Urinary bladder (tissue), 3 donors: ENCODE measurements at regions not wholly inside any gene's neighbourhood (a gene's known extent, or its start where the extent isn't known, plus 50 kb on each side); places are given as distances from the start of the nearest gene placed in this dataset.
A peak's percentile ranks its signal among the peaks of the same experiment; 100 is the strongest.

Experiments used
- DNase-seq: peaks from one replicate; pipeline ENCODE4 v3.0.0-alpha.2; 2015; ENCODE audit errors: extremely low spot score
- H3K27ac ChIP-seq: one replicate; pipeline ENCODE4 v1.5.1; 2013; ENCODE audit warnings: low read depth, mild to moderate bottlenecking, moderate library complexity
- H3K36me3 ChIP-seq: one replicate; pipeline ENCODE4 v1.6.1; 2013; ENCODE audit warnings: mild to moderate bottlenecking, moderate library complexity; ENCODE audit not compliant: insufficient read depth
- H3K4me1 ChIP-seq: one replicate; pipeline ENCODE4 v1.6.1; 2013; ENCODE audit warnings: mild to moderate bottlenecking, moderate library complexity; ENCODE audit not compliant: insufficient read depth
- H3K4me3 ChIP-seq: one replicate; pipeline ENCODE4 v1.5.1; 2013; ENCODE audit warnings: low read depth, low read length
- WGBS: extraction: QIAGEN DNeasy Blood & Tissue Kit; methylation state at CpG from one replicate; pipeline ENCODE4 v1.1.7; 2013; 5-methylcytosine and 5-hydroxymethylcytosine counted together
- donor health status: healthy with polysubstance abuse.
- donor health status: healthy.

DNA sequence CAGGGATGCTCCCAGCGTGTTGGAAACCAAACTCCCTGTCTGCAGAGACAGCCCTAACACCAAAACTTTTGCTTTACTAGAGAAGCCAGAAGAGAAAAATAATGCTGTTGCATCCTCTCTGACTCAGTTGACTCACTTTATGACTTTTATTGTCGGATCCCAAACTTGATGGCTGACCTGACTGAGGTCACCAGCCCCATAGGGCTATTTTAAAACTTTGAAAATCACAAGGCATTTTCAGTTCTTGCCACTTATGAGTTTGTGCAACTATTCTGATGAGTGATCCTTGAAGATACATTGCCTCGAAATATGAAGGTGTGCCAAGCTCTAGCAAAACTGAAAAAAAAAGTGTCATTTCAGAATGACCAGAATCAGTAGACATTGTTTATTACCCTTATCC, 320.2 kb downstream of the DLEU7 start:
- no peak for DNase-seq
- H3K4me3 ChIP-seq: no peak overlapping the region
- H3K36me3 ChIP-seq: no peaks in the 10 kb centered on the region
- 48% methylated on average over 3 of the region's 3 CpGs for whole genome bisulfite sequencing
- no peak overlapping the region for H3K27ac ChIP-seq
- no peaks in the 10 kb centered on the region for H3K4me1 ChIP-seq

- 97% methylated on average over 4 of the region's 4 CpGs for whole genome bisulfite sequencing
- no peak overlapping the region for H3K27ac ChIP-seq
- no peak for DNase-seq
These were observed 318.9 kb downstream of the DLEU7 start for GRCh38 chr13:50524560-50524959.

DNA sequence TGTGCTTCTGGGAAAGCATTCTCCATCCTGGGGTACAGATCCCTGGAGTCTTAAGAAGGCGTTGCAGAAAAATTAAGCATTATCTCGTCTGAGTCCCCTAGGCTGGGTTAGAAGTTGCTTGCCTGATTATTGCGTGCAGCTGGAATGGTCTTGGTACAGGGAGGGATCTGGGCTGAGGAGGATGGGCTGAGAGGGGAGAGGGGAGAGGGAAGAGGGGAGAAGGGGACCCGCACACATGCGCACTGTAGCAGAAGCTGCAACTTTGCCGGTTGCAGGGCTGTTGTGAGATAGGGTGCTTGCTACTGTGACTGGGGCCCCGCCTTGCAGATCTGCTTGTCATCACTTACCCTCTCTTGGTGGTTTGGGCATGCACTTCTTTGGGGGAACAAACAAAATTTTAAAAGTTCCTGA, 316.8 kb downstream of the DLEU7 start:
- Histone ChIP-seq H3K36me3 (no peaks in the 10 kb centered on the region), H3K4me3 (no peak overlapping the region), H3K27ac (no peak overlapping the region), H3K4me1 (no peaks in the 10 kb centered on the region)
- WGBS: 84% methylated on average over 7 of the region's 7 CpGs
- no peak for DNase-seq

More at GRCh38 chr13:50524560-50524959, 318.9 kb downstream of the DLEU7 start:
- Histone ChIP-seq H3K36me3 (no peaks in the 10 kb centered on the region), H3K4me3 (no peak overlapping the region), H3K4me1 (no peaks in the 10 kb centered on the region)

- DNase-seq: no peak
- 65% methylated on average over 9 of the region's 9 CpGs for WGBS
- H3K4me1 ChIP-seq: no peaks in the 10 kb centered on the region
- H3K27ac ChIP-seq: no peak overlapping the region
- no peaks in the 10 kb centered on the region for H3K36me3 ChIP-seq
- H3K4me3 ChIP-seq: no peak overlapping the region
These were observed 316.3 kb downstream of the DLEU7 start for GRCh38 chr13:50527188-50527587.

DNA sequence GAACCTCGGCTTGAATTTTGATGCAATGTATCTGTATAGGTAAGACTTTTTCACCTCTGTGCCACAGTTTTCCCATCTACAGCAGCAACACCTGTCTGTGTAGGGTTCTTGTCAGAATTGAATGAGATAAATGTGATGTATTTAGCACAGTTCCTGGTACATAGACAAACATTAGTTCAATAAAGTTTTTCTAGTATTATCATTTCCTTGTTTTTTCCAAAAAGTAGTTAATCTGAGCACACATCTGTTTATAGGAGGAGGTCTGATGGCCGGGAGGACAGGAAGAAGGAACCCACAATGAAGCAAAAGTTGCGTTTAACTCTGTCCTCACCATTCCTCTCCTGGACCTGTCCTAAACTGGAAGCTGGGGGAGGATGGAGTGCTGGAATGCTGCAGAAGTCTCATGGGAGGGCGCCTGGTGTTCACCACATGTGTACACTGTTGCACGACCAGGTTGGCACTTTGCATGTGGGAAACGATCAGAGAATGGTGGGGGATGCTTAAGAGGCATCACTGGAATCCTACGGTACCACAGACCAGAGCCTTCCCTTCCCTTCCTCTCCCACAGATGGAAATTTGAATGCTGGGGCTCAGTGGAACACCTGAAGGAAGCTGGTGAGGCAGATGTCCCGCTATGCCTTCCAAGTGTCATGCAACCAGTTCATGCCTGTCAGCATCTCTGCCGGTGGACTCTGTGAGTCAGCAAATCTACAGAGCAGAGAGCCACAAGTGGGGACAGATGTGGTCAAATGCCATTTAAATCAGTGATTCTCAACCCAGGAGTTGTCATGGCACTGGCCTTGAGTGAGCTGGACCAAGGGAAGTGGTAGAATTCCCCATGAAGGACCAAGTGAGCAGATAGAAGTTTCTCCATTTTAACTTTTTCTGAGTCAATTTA, 315.6 kb downstream of the DLEU7 start:
- no peak for DNase-seq
- WGBS: 74% methylated on average over 9 of the region's 9 CpGs
- Histone ChIP-seq H3K36me3 (no peaks in the 10 kb centered on the region), H3K27ac (no peak overlapping the region), H3K4me1 (no peaks in the 10 kb centered on the region), H3K4me3 (no peak overlapping the region)

DNA sequence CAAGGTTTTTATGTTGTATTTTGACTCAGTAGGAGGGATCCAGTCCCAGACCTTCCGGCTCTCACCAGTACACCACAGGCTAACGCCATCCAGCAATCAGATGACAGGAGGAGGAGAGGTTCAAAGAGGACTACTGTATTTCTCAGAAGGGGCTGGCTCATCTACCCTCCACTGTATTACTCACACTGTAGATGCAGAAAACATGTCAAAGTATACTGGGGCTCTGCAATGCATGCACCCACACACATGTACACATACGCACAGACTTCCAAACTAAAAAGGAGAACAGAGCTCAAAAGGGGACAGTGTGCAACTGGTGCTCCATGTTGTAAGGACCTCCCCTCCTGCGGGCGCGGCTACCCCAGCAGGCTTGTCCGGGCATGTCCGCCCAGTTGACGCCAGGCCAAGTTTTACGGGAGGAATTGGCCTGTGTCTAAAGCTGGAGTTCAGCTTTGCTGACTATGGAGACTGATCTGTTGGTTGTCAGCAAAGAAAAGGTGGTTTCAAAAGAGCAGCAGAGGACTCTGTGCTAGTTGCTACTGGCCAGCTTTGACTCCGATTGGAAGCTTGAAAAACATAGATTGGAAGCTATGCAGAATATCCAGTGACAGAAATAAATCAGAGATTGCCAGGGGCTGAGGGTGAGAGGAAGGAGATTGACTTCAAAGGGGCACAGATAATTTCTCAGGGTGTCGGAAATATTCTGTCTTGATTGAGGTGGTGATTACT, 314.2 kb downstream of the DLEU7 start:
- peak; percentile 49 for DNase-seq
- Histone ChIP-seq H3K27ac (no peak overlapping the region), H3K4me1 (no peaks in the 10 kb centered on the region), H3K36me3 (no peaks in the 10 kb centered on the region), H3K4me3 (no peak overlapping the region)
- WGBS: 26% methylated on average over 12 of the region's 12 CpGs

DNA sequence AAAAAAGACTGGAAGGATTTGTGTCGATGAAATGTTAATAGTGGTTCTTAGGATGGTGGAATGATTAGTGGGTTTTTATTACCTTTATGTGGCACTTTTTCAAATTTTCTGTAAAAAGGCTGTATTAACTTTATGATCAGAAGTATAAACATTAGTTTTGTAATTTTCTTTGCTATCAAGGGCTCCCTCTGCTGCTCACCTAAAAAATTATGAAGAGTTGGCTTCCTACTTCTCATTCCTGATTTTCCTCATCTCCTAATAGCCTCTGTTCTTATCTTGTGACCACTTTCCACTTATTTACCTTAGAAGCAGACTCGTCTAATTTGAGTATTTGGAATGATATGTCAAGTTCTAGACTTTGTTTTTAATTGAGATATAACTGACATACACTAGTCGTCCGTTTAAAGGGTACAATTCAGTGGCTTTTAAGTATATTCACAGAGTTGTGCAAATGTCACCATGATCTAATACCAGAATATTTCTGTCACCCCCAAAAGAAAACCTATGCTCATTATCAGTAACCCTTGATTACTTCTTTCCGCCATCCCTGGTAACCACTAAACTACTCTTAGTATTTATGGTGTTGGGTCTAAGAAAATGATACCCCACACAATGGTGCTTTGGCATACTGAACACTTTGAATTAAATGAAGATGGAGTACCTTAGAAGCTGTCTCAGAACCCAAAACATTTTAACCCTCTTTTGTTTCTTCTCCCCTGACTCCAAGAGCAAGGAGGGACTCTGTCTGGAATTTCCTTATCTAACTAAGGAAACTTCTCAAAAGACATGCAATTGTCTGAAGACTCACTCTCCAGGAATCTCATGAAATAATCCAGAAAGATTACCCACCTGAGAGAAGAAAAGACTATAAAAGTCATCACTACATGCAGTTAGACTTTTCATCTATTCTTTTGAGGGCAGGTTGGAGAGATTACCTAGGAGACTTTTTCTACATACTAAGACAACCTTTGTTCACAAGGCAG, 311.3 kb downstream of the DLEU7 start:
- no peak overlapping the region for H3K4me3 ChIP-seq
- DNase-seq: no peak
- no peaks in the 10 kb centered on the region for H3K4me1 ChIP-seq
- no peaks in the 10 kb centered on the region for H3K36me3 ChIP-seq
- WGBS: 77% methylated on average over 5 of the region's 5 CpGs
- H3K27ac ChIP-seq: no peak overlapping the region

- no peak for DNase-seq
- no peak overlapping the region for H3K27ac ChIP-seq
- no peaks in the 10 kb centered on the region for H3K4me1 ChIP-seq
- H3K4me3 ChIP-seq: no peak overlapping the region
- H3K36me3 ChIP-seq: no peaks in the 10 kb centered on the region
These were observed 308.4 kb downstream of the DLEU7 start for GRCh38 chr13:50535050-50535449.

- Histone ChIP-seq H3K4me3 (no peak overlapping the region), H3K36me3 (no peaks in the 10 kb centered on the region), H3K27ac (no peak overlapping the region), H3K4me1 (no peaks in the 10 kb centered on the region)
- DNase-seq: no peak
- 94% methylated on average over 1 of the region's 1 CpG for WGBS
These were observed 306.5 kb downstream of the DLEU7 start for GRCh38 chr13:50537029-50537428.

- Histone ChIP-seq H3K36me3 (no peaks in the 10 kb centered on the region), H3K4me1 (no peaks in the 10 kb centered on the region), H3K27ac (no peak overlapping the region), H3K4me3 (no peak overlapping the region)
- no peak for DNase-seq
These were observed 303.5 kb downstream of the DLEU7 start for GRCh38 chr13:50539791-50540530.

DNA sequence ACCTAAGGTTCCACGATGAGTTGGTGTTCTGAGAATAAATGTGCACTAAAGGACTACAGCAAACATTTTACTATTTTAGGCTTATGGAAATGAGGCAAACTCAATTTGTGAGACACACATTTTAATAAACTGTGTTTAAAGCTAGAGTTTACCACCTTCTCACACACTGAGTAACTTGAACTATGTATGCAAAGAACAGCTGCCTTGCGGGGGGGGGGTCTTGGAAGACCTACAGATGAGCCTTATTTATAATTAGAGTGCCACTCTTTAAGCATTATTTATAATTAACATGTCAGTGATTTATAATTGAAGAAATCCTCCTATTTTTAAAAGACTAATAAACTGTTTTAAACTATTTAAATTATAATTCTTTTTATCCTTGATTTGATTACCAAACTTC, 300.4 kb downstream of the DLEU7 start:
- no peak overlapping the region for H3K4me3 ChIP-seq
- 64% methylated on average over 2 of the region's 2 CpGs for WGBS
- no peak overlapping the region for H3K27ac ChIP-seq
- no peaks in the 10 kb centered on the region for H3K36me3 ChIP-seq
- no peaks in the 10 kb centered on the region for H3K4me1 ChIP-seq
- no peak for DNase-seq

DNA sequence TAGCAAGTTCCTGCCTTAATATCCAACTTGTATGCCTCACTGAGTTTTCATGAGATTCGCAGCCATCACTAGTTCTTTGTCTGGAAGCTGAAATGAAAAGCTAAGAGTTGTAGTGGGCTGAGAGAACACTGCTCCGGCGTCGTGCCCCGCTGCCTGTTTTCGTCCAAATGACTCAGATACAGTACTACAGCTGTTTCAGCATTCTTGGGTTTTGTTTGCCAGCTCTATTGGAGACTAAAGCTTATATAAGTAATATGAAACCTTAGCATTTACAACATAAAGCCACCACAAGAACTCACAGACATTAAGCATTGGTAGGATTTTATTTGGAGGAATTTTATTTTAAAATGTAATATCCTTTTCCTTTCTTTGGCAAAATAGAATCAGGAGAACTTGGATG, 299.7 kb downstream of the DLEU7 start:
- H3K4me1 ChIP-seq: no peaks in the 10 kb centered on the region
- no peaks in the 10 kb centered on the region for H3K36me3 ChIP-seq
- no peak overlapping the region for H3K27ac ChIP-seq
- no peak overlapping the region for H3K4me3 ChIP-seq
- no peak for DNase-seq
- 26% methylated on average over 6 of the region's 6 CpGs for WGBS

DNA sequence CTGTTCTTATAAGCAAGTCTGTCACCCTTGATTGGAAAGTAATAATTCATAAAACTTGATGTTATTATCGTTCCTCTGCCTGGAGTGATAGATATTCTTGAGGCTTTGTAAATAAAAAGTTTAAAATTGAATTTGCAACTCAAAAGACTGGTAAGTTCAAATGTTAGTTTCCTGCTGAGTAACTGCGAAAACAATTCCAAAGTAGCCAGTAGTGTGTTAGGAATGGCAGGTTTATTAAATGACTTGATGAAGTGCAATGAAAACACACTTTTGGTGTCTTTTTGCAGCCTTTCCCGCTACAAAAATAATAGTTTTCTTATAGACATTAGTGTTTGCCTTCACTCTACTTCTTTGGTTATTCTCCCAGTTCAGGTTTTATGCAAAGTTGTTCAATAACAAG, 299.3 kb downstream of the DLEU7 start:
- Histone ChIP-seq H3K4me1 (no peaks in the 10 kb centered on the region), H3K27ac (no peak overlapping the region), H3K4me3 (no peak overlapping the region), H3K36me3 (no peaks in the 10 kb centered on the region)
- 73% methylated on average over 3 of the region's 3 CpGs for WGBS
- DNase-seq: no peak
